H9 (cell line): ENCODE measurements at regions not wholly inside any gene's neighbourhood (a gene's known extent, or its start where the extent isn't known, plus 50 kb on each side); places are given as distances from the start of the nearest gene placed in this dataset.

Experiments used
- DNase-seq: peaks from one replicate; pipeline ENCODE4 v3.0.0-alpha.2; 2017
- H2AFZ ChIP-seq: one replicate; pipeline ENCODE4 v1.6.1; 2013; ENCODE audit warnings: mild to moderate bottlenecking, low read length, control low read depth, moderate library complexity
- H2AK5ac ChIP-seq: 2 replicates; pipeline ENCODE4 v1.6.1; 2013; ENCODE audit warnings: low read length, control low read depth, mixed read lengths; ENCODE audit not compliant: insufficient read length
- H2BK120ac ChIP-seq: one replicate; pipeline ENCODE4 v1.6.1; 2013; ENCODE audit warnings: low read depth, mild to moderate bottlenecking, low read length, control low read depth, inconsistent platforms; ENCODE audit not compliant: poor library complexity, severe bottlenecking
- H2BK12ac ChIP-seq: 2 replicates; pipeline ENCODE4 v1.6.1; 2013; ENCODE audit warnings: low read length, control low read depth, mixed read lengths, low read depth; ENCODE audit not compliant: insufficient read length
- H2BK15ac ChIP-seq: 2 replicates; pipeline ENCODE4 v1.6.1; 2013; ENCODE audit warnings: low read depth, low read length, control low read depth
- H2BK20ac ChIP-seq: one replicate; pipeline ENCODE4 v1.6.1; 2013; ENCODE audit warnings: low read depth, mild to moderate bottlenecking, low read length, control low read depth, inconsistent platforms; ENCODE audit not compliant: poor library complexity, severe bottlenecking
- H2BK5ac ChIP-seq: 2 replicates; pipeline ENCODE4 v1.6.1; 2013; ENCODE audit warnings: low read length, control low read depth, mixed read lengths; ENCODE audit not compliant: insufficient read length
- H3K14ac ChIP-seq: 2 replicates; pipeline ENCODE4 v1.6.1; 2013; ENCODE audit warnings: low read length, control low read depth; ENCODE audit not compliant: insufficient read depth
- H3K18ac ChIP-seq: 2 replicates; pipeline ENCODE4 v1.6.1; 2013; ENCODE audit warnings: low read depth, mild to moderate bottlenecking, mixed read lengths, low read length, control low read depth; ENCODE audit not compliant: insufficient read length
- H3K23ac ChIP-seq: 2 replicates; pipeline ENCODE4 v1.6.1; 2013; ENCODE audit warnings: low read length, control low read depth, mixed read lengths, low read depth; ENCODE audit not compliant: insufficient read length
- H3K23me2 ChIP-seq: 2 replicates; pipeline ENCODE4 v1.6.1; 2013; ENCODE audit warnings: low read depth, mild to moderate bottlenecking, mixed read lengths, low read length, control low read depth; ENCODE audit not compliant: insufficient read length, poor library complexity, severe bottlenecking
- H3K27ac ChIP-seq: 2 replicates; pipeline ENCODE4 v1.5.1; 2013; ENCODE audit warnings: low read length, control low read depth, mixed read lengths, low read depth; ENCODE audit not compliant: insufficient read length
- H3K27me3 ChIP-seq: 2 replicates; pipeline ENCODE4 v1.6.1; 2013; ENCODE audit warnings: low read length, control low read depth, inconsistent platforms; ENCODE audit not compliant: insufficient read depth
- H3K4ac ChIP-seq: 2 replicates; pipeline ENCODE4 v1.6.1; 2013; ENCODE audit warnings: low read depth, mild to moderate bottlenecking, control low read depth, inconsistent platforms, low read length, moderate library complexity
- H3K4me1 ChIP-seq: 2 replicates; pipeline ENCODE4 v1.6.1; 2013; ENCODE audit warnings: low read length, control low read depth, inconsistent platforms; ENCODE audit not compliant: insufficient read depth
- H3K4me2 ChIP-seq: 2 replicates; pipeline ENCODE4 v1.6.1; 2013; ENCODE audit warnings: low read length, control low read depth, mixed read lengths; ENCODE audit not compliant: insufficient read length, insufficient read depth
- H3K56ac ChIP-seq: 2 replicates; pipeline ENCODE4 v1.6.1; 2013; ENCODE audit warnings: low read depth, mild to moderate bottlenecking, mixed read lengths, low read length, control low read depth; ENCODE audit not compliant: insufficient read length
- H3K79me1 ChIP-seq: 2 replicates; pipeline ENCODE4 v1.6.1; 2013; ENCODE audit warnings: low read depth, mild to moderate bottlenecking, moderate library complexity, low read length, control low read depth, inconsistent platforms; ENCODE audit not compliant: insufficient read depth, poor library complexity, severe bottlenecking
- H3K79me2 ChIP-seq: 2 replicates; pipeline ENCODE4 v1.6.1; 2013; ENCODE audit warnings: low read length, control low read depth, inconsistent platforms; ENCODE audit not compliant: insufficient read depth
- H3K9ac ChIP-seq: 2 replicates; pipeline ENCODE4 v1.6.1; 2013; ENCODE audit warnings: low read length, control low read depth, mixed read lengths; ENCODE audit not compliant: insufficient read length; ENCODE audit errors: extremely low read depth
- H3K9me3 ChIP-seq: one replicate; pipeline ENCODE4 v1.6.1; 2013; ENCODE audit warnings: low read depth, low read length, inconsistent platforms; ENCODE audit not compliant: control insufficient read depth
- H3T11ph ChIP-seq: one replicate; pipeline ENCODE4 v1.6.1; 2013; ENCODE audit warnings: mild to moderate bottlenecking, low read length, control low read depth, inconsistent platforms
- H4K20me1 ChIP-seq: one replicate; pipeline ENCODE4 v1.6.1; 2013; ENCODE audit not compliant: control insufficient read depth, insufficient read length, insufficient read depth
- H4K5ac ChIP-seq: 2 replicates; pipeline ENCODE4 v1.6.1; 2013; ENCODE audit warnings: low read depth, mild to moderate bottlenecking, mixed read lengths, low read length, control low read depth; ENCODE audit not compliant: insufficient read length
- H4K8ac ChIP-seq: replicated peaks from 2 replicates; pipeline ENCODE4 v1.6.1; 2013; ENCODE audit warnings: low read length, control low read depth, mixed read lengths, low read depth; ENCODE audit not compliant: insufficient read length
- H4K91ac ChIP-seq: 2 replicates; pipeline ENCODE4 v1.6.1; 2013; ENCODE audit warnings: low read depth, mild to moderate bottlenecking, moderate library complexity, mixed read lengths, low read length, control low read depth; ENCODE audit not compliant: insufficient read length
- H3K27ac Mint-ChIP-seq, 3 experiments: 2 replicates in 2 of 3; 3 replicates in 1 of 3; pipeline ENCODE4 v1.8.0; 2020 to 2021; ENCODE audit warnings: mixed read lengths in 3 of 3, mild to moderate bottlenecking in 1 of 3, moderate library complexity in 1 of 3
- H3K27me3 Mint-ChIP-seq: 2 replicates; pipeline ENCODE4 v1.8.0; 2021; ENCODE audit warnings: low read depth, mild to moderate bottlenecking, moderate library complexity, mixed read lengths
- H3K36me3 Mint-ChIP-seq, 3 experiments: 2 replicates in 2 of 3; 3 replicates in 1 of 3; pipeline ENCODE4 v1.8.0; 2020 to 2021; ENCODE audit warnings: low read depth in 3 of 3, mixed read lengths in 3 of 3; ENCODE audit not compliant: insufficient read depth in 1 of 3
- H3K4me1 Mint-ChIP-seq, 2 experiments: 2 replicates each; pipeline ENCODE4 v1.8.0; 2020; ENCODE audit warnings: mixed read lengths in 2 of 2
- H3K4me3 Mint-ChIP-seq, 2 experiments: 2 replicates in 1 of 2; 3 replicates in 1 of 2; pipeline ENCODE4 v1.8.0; 2020 to 2021; ENCODE audit warnings: mild to moderate bottlenecking in 2 of 2, mixed read lengths in 2 of 2, moderate library complexity in 1 of 2
- H3K9me3 Mint-ChIP-seq, 2 experiments: 2 replicates in 1 of 2; 3 replicates in 1 of 2; pipeline ENCODE4 v1.8.0; 2020; ENCODE audit warnings: mild to moderate bottlenecking in 2 of 2, mixed read lengths in 2 of 2, moderate library complexity in 1 of 2
- WGBS: extraction: QIAGEN DNeasy Blood & Tissue Kit; methylation state at CpG from one replicate; pipeline ENCODE4 v1.1.7; 2013; ENCODE audit warnings: missing lambda C conversion rate, low lambda C conversion rate, mixed read lengths; ENCODE audit not compliant: insufficient read length; ENCODE audit errors: extremely low coverage; 5-methylcytosine and 5-hydroxymethylcytosine counted together
- TF ChIP-seq, protein P1 (sequence below): fragments of 200-600 bp; sonication (generic); conservative IDR thresholded peaks from 3 replicates; pipeline ENCODE4 v1.8.0; 2021; ENCODE audit warnings: antibody characterized with exemption, mild to moderate bottlenecking

DNA sequence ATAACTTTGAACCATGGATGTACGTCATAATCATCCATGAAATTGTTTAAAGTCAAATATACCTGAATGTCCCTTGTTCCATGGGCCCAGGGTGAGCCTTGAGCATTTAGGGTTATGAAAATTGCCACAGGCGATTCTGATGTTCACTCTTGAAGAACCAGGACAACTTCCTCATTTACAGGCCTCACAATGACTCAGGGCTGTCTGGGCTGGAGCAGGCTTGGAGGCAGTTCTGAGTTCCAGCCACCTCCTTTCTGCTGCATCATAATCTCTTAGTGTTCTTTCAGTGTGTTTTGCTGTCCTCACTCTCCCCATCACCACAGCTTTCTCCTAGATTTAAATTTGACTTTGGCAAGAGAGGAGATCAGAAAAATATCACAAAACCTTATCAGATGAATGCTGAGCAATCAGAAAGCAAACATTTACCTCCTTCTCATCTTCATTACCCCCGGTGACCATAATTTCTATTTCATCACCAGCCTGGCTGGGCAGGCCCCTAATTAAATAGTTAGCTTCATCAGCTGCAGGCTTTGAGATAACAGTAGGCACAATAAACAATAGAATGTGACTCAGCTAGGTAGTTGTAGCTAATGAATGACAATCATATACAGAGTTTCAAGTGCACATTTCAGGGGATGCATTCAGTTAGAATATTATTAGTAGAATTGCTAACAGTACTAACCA is 571.0 kb downstream of the SH2D4B start:
- H4K91ac ChIP-seq = no peak overlapping the region
- H2BK12ac ChIP-seq = no peak overlapping the region
- no peak overlapping the region for H3K4me2 ChIP-seq
- no peaks in the 10 kb centered on the region; the same call in 1 of the 2 replicates for H3K27me3 Mint-ChIP-seq
- H3K79me1 ChIP-seq = no peaks in the 10 kb centered on the region
- no peak overlapping the region for H3K9ac ChIP-seq
- H3K79me2 ChIP-seq = no peaks in the 10 kb centered on the region
- H3K4ac ChIP-seq = no peak overlapping the region
- no peak overlapping the region for H3K56ac ChIP-seq
- H3K23me2 ChIP-seq = no peaks in the 10 kb centered on the region
- no peak overlapping the region for H4K5ac ChIP-seq
- H2AK5ac ChIP-seq = no peak overlapping the region
- no peak overlapping the region for H3K23ac ChIP-seq
- no peak overlapping the region for H3K27ac ChIP-seq
- no peak overlapping the region for H2BK20ac ChIP-seq
- no peaks in the 10 kb centered on the region for H3K27me3 ChIP-seq
- H2AFZ ChIP-seq = no peak overlapping the region
- H3K14ac ChIP-seq = no peak overlapping the region
- no peak overlapping the region for H3K18ac ChIP-seq
- H4K20me1 ChIP-seq = no peaks in the 10 kb centered on the region
- H3K27ac Mint-ChIP-seq = peak overlapping the region in 1 of 3 experiments; percentile 36; a peak in 1 of 7 replicates
- H4K8ac ChIP-seq = no peak overlapping the region
- no peak for DNase-seq
- TF ChIP-seq, protein P1, sequence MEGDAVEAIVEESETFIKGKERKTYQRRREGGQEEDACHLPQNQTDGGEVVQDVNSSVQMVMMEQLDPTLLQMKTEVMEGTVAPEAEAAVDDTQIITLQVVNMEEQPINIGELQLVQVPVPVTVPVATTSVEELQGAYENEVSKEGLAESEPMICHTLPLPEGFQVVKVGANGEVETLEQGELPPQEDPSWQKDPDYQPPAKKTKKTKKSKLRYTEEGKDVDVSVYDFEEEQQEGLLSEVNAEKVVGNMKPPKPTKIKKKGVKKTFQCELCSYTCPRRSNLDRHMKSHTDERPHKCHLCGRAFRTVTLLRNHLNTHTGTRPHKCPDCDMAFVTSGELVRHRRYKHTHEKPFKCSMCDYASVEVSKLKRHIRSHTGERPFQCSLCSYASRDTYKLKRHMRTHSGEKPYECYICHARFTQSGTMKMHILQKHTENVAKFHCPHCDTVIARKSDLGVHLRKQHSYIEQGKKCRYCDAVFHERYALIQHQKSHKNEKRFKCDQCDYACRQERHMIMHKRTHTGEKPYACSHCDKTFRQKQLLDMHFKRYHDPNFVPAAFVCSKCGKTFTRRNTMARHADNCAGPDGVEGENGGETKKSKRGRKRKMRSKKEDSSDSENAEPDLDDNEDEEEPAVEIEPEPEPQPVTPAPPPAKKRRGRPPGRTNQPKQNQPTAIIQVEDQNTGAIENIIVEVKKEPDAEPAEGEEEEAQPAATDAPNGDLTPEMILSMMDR = no peak
- H2BK120ac ChIP-seq = no peak overlapping the region
- no peaks in the 10 kb centered on the region for H3K9me3 Mint-ChIP-seq
- no peak overlapping the region for H2BK5ac ChIP-seq
- WGBS = no CpG with 5 or more reads among the region's 3 CpGs
- H3K9me3 ChIP-seq = no peaks in the 10 kb centered on the region
- no peaks in the 10 kb centered on the region for H3K36me3 Mint-ChIP-seq
- H3K4me3 Mint-ChIP-seq = no peak overlapping the region
- H3K4me1 ChIP-seq = no peaks in the 10 kb centered on the region
- H2BK15ac ChIP-seq = no peak overlapping the region
- no peaks in the 10 kb centered on the region for H3K4me1 Mint-ChIP-seq
- H3T11ph ChIP-seq = no peak overlapping the region
